ENCODE measurements at regions not wholly inside any gene's neighbourhood (a gene's known extent, or its start where the extent isn't known, plus 50 kb on each side); places are given as distances from the start of the nearest gene placed in this dataset.

DNA sequence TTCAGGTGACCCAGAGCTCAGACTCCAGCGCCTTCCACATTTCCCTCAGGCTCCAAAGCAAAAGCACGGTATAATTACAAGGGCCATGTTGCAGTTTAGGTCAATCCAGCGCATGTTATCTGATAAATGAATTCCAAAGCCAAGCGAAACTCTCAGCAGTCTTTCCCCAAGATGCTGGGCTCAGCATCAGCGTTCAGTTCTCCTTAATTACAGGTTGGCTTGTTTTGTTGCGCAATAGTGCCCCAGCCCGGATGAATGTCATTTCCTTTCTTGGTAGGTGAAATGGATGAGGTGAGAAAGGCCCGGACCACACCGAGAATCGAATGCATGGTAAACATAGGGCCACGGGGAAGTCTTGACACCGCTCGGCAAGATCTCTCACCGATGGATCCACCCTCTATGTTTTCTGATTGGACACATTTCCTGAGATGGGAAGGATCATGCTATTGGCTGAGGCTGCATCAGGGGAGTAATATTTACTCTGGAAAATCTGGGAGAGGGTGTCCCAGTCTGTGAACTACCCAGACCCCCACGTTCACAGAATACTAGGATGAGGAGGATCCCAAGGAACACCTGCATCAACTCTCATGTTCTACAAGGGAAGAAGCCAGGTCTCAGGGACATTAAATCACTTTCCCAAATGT, 221.2 kb upstream of the ANKRD55 start:
- TF ChIP-seq CTCF (IDR thresholded peaks at IDR 0.05 in 4 of 5, conservative IDR thresholded peaks at IDR 0.05 in 1 of 5) (no peak), POLR2A (IDR thresholded peaks at IDR 0.05) (no peak)

All from gastrocnemius medialis (tissue), 4 donors.